Ascending aorta (tissue), 2 donors: ENCODE measurements at regions not wholly inside any gene's neighbourhood (a gene's known extent, or its start where the extent isn't known, plus 50 kb on each side); places are given as distances from the start of the nearest gene placed in this dataset.

Source experiments
- DNase-seq, 2 donors: peaks; one replicate each; pipeline ENCODE4 v3.0.0-alpha.2; 2019; ENCODE audit warnings: low spot score in 2 of 2
- H3K27ac ChIP-seq, 2 donors: fragments of 200-600 bp; sonication (generic); one replicate each; pipeline ENCODE4 v1.5.1; 2016 to 2017; ENCODE audit warnings: mild to moderate bottlenecking in 1 of 2
- H3K27me3 ChIP-seq: fragments of 200-600 bp; sonication (generic); one replicate; pipeline ENCODE4 v1.5.1; 2017
- H3K36me3 ChIP-seq, 2 donors: fragments of 200-600 bp; sonication (generic); one replicate each; pipeline ENCODE4 v1.5.1; 2016
- H3K4me1 ChIP-seq, 2 donors: fragments of 200-600 bp; sonication (generic); one replicate each; pipeline ENCODE4 v1.5.1; 2016 to 2017; ENCODE audit warnings: mild to moderate bottlenecking in 1 of 2
- H3K4me3 ChIP-seq, 2 donors: fragments of 200-600 bp; sonication (generic); one replicate each; pipeline ENCODE4 v1.5.1; 2016 to 2017; ENCODE audit warnings: mild to moderate bottlenecking in 1 of 2
- H3K9me3 ChIP-seq, 2 donors: fragments of 200-600 bp; sonication (generic); one replicate each; pipeline ENCODE4 v1.5.1; 2016
- CTCF ChIP-seq, 3 experiments: fragments of 200-600 bp in 2 of 3; fragments of 450-650 bp in 1 of 3; sonication (generic) in 2 of 3; IDR thresholded peaks; one replicate each; pipeline ENCODE4 v1.5.1; 2016 to 2019; ENCODE audit warnings: antibody characterized with exemption in 3 of 3, mild to moderate bottlenecking in 1 of 3, moderate library complexity in 1 of 3
- intact Hi-C: fragments of 100-400 bp; cut with DNase I; formaldehyde crosslinking; loops from one replicate; pipeline ENCODE4 v1.15.1; 2023

GRCh38 chr2:192827735-192828134 lies 633.0 kb upstream of the TMEFF2 start:
- intact Hi-C loops, result no loop called here
- Histone ChIP-seq H3K36me3 (no peaks in the 10 kb centered on the region), H3K4me1 (no peaks in the 10 kb centered on the region), H3K4me3 (no peak overlapping the region), H3K27ac (no peak overlapping the region), H3K9me3 (no peaks in the 10 kb centered on the region), H3K27me3 (no peaks in the 10 kb centered on the region)
- no peak for DNase-seq
- TF ChIP-seq CTCF (IDR thresholded peaks at IDR 0.05), result no peak

GRCh38 chr2:192814376-192814775 lies 619.6 kb upstream of the TMEFF2 start:
- Histone ChIP-seq H3K27me3 (no peaks in the 10 kb centered on the region), H3K36me3 (no peaks in the 10 kb centered on the region), H3K27ac (no peak overlapping the region), H3K4me3 (no peak overlapping the region), H3K9me3 (no peaks in the 10 kb centered on the region), H3K4me1 (no peaks in the 10 kb centered on the region)
- DNase-seq, result no peak
- no peak for TF ChIP-seq CTCF (IDR thresholded peaks at IDR 0.05)
- intact Hi-C loops, result no loop called here

- no peak for DNase-seq
- Histone ChIP-seq H3K4me3 (no peak overlapping the region), H3K27me3 (no peaks in the 10 kb centered on the region), H3K4me1 (no peaks in the 10 kb centered on the region), H3K36me3 (no peaks in the 10 kb centered on the region), H3K27ac (no peak overlapping the region), H3K9me3 (no peaks in the 10 kb centered on the region)
- no peak for TF ChIP-seq CTCF (IDR thresholded peaks at IDR 0.05)
- intact Hi-C loops, result no loop called here
Observed at GRCh38 chr2:192813341-192813740, 618.6 kb upstream of the TMEFF2 start.

- Histone ChIP-seq H3K27me3 (no peaks in the 10 kb centered on the region), H3K4me3 (no peak overlapping the region), H3K36me3 (no peaks in the 10 kb centered on the region), H3K4me1 (no peaks in the 10 kb centered on the region), H3K9me3 (no peaks in the 10 kb centered on the region), H3K27ac (no peak overlapping the region)
- DNase-seq, result no peak
- intact Hi-C loops, result no loop called here
- no peak for TF ChIP-seq CTCF (IDR thresholded peaks at IDR 0.05)
Observed at GRCh38 chr2:192809173-192809572, 614.4 kb upstream of the TMEFF2 start.

GRCh38 chr2:192783643-192784042 lies 588.9 kb upstream of the TMEFF2 start:
- Histone ChIP-seq H3K36me3 (no peaks in the 10 kb centered on the region), H3K4me1 (no peaks in the 10 kb centered on the region), H3K27ac (no peak overlapping the region), H3K27me3 (no peaks in the 10 kb centered on the region), H3K9me3 (no peaks in the 10 kb centered on the region), H3K4me3 (no peak overlapping the region)
- intact Hi-C loops, result no loop called here
- no peak for TF ChIP-seq CTCF (IDR thresholded peaks at IDR 0.05)
- no peak for DNase-seq
